Fibroblast of pulmonary artery (primary cell): ENCODE measurements at regions not wholly inside any gene's neighbourhood (a gene's known extent, or its start where the extent isn't known, plus 50 kb on each side); places are given as distances from the start of the nearest gene placed in this dataset.

Experiments used
- DNase-seq: peaks from one replicate; pipeline ENCODE4 v3.0.0-alpha.2; 2010; ENCODE audit warnings: low read depth
- H3K4me3 ChIP-seq: replicated peaks from 2 replicates; pipeline ENCODE4 v1.5.1; 2011; ENCODE audit warnings: low read depth, mild to moderate bottlenecking, control low read depth, low read length, moderate library complexity
- CTCF ChIP-seq: IDR thresholded peaks from 2 replicates; pipeline ENCODE4 v1.5.1; 2011; ENCODE audit warnings: mild to moderate bottlenecking, control low read depth, low read length, inconsistent platforms; ENCODE audit errors: missing control alignments

- no peak for DNase-seq
- no peak overlapping the region for H3K4me3 ChIP-seq
- no peak for TF ChIP-seq CTCF
Observed at GRCh38 chr10:2051108-2051507, 313.8 kb upstream of the ADARB2 start.

GRCh38 chr10:2049560-2049959, 312.2 kb upstream of the ADARB2 start:
- no peak for TF ChIP-seq CTCF
- no peak overlapping the region for H3K4me3 ChIP-seq
- no peak for DNase-seq

- H3K4me3 ChIP-seq, result no peak overlapping the region
- no peak for TF ChIP-seq CTCF
- no peak for DNase-seq
Observed at GRCh38 chr10:2048337-2048973, 311.1 kb upstream of the ADARB2 start.

DNA sequence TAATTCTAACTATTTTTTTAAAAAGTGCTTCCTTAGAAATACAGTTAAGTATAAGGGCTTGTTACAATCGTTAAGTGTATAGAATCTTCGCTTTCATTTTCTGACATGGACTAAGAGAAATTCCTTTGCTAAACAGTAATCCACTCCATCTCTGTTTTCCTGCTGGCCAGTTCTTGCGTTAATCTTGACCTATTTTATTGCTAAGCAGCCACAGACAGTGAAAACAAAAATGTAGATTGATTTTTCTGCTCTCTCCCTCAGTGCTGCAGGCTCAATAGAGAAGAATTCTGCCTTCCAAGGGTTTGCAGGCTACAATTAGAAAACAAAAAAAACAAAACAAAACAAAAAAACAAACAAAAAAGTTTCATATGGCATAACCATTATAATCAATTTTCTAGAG, 310.4 kb upstream of the ADARB2 start:
- no peak for TF ChIP-seq CTCF
- DNase-seq, result no peak
- no peak overlapping the region for H3K4me3 ChIP-seq

- DNase-seq, result no peak
- TF ChIP-seq CTCF, result no peak
Observed at GRCh38 chr10:2043379-2043778, 306.1 kb upstream of the ADARB2 start.

GRCh38 chr10:2038036-2038435, 300.7 kb upstream of the ADARB2 start:
- DNase-seq, result no peak
- H3K4me3 ChIP-seq, result no peak overlapping the region
- no peak for TF ChIP-seq CTCF

More at GRCh38 chr10:2043379-2043778, 306.1 kb upstream of the ADARB2 start:
- H3K4me3 ChIP-seq, result no peak overlapping the region

GRCh38 chr10:2037246-2037645, 299.9 kb upstream of the ADARB2 start:
- DNase-seq, result no peak
- TF ChIP-seq CTCF, result no peak
- H3K4me3 ChIP-seq, result no peak overlapping the region
